ENCODE measurements at regions not wholly inside any gene's neighbourhood (a gene's known extent, or its start where the extent isn't known, plus 50 kb on each side); places are given as distances from the start of the nearest gene placed in this dataset.
"Not testable (repeated sequence)": the region's sequence is repeated elsewhere in the genome, so short reads cannot be mapped to it uniquely, and the experiment has no call there.

- H3K36me3 ChIP-seq: no peaks in the 10 kb centered on the region
- no peak overlapping the region for H3K4me3 ChIP-seq (ENCODE audit: low read depth, low read length)
- no peak overlapping the region for H3K27ac ChIP-seq
- no peak for TF ChIP-seq CTCF (IDR thresholded peaks at IDR 0.05; ENCODE audit: low read depth, low read length)
- no peaks in the 10 kb centered on the region for H3K27me3 ChIP-seq (ENCODE audit: insufficient read depth, low read depth, severe bottlenecking)
- H3K9me3 ChIP-seq (ENCODE audit: severe bottlenecking): no peaks in the 10 kb centered on the region
- DNase-seq: no peak
These were observed 88.6 kb upstream of the MYO10 start for GRCh38 chr5:17024686-17025180.

GRCh38 chr5:17031659-17032277, 95.7 kb upstream of the MYO10 start:
- not testable (repeated sequence) for H3K27ac ChIP-seq; H3K36me3 ChIP-seq; H3K4me3 ChIP-seq (ENCODE audit: low read depth, low read length); H3K27me3 ChIP-seq (ENCODE audit: insufficient read depth, low read depth, severe bottlenecking); DNase-seq; H3K9me3 ChIP-seq (ENCODE audit: severe bottlenecking)

GRCh38 chr5:17032314-17032985, 96.4 kb upstream of the MYO10 start:
- not testable (repeated sequence) for H3K9me3 ChIP-seq (ENCODE audit: severe bottlenecking); H3K36me3 ChIP-seq; DNase-seq; H3K4me3 ChIP-seq (ENCODE audit: low read depth, low read length); H3K27me3 ChIP-seq (ENCODE audit: insufficient read depth, low read depth, severe bottlenecking); H3K27ac ChIP-seq

- H3K27me3 ChIP-seq (ENCODE audit: insufficient read depth, low read depth, severe bottlenecking); H3K27ac ChIP-seq; H3K36me3 ChIP-seq; DNase-seq; H3K4me3 ChIP-seq (ENCODE audit: low read depth, low read length); H3K9me3 ChIP-seq (ENCODE audit: severe bottlenecking): not testable (repeated sequence)
These were observed 98.9 kb upstream of the MYO10 start for GRCh38 chr5:17034992-17035391.

GRCh38 chr5:17037751-17038150, 101.7 kb upstream of the MYO10 start:
- Histone ChIP-seq H3K4me3 (ENCODE audit: low read depth, low read length) (no peak overlapping the region), H3K27ac (no peak overlapping the region), H3K9me3 (ENCODE audit: severe bottlenecking) (peaks cover 4% of the 10 kb centered on the region), H3K36me3 (no peaks in the 10 kb centered on the region), H3K27me3 (ENCODE audit: insufficient read depth, low read depth, severe bottlenecking) (no peaks in the 10 kb centered on the region)
- no peak for DNase-seq
- no peak for TF ChIP-seq CTCF (IDR thresholded peaks at IDR 0.05; ENCODE audit: low read depth, low read length)

GRCh38 chr5:17039170-17039569, 103.1 kb upstream of the MYO10 start:
- H3K9me3 ChIP-seq (ENCODE audit: severe bottlenecking): peaks cover 4% of the 10 kb centered on the region
- no peak for TF ChIP-seq CTCF (IDR thresholded peaks at IDR 0.05; ENCODE audit: low read depth, low read length)
- no peaks in the 10 kb centered on the region for H3K27me3 ChIP-seq (ENCODE audit: insufficient read depth, low read depth, severe bottlenecking)
- H3K4me3 ChIP-seq (ENCODE audit: low read depth, low read length): no peak overlapping the region
- DNase-seq: no peak
- H3K36me3 ChIP-seq: no peaks in the 10 kb centered on the region
- no peak overlapping the region for H3K27ac ChIP-seq

GRCh38 chr5:17042041-17042440, 106.0 kb upstream of the MYO10 start:
- no peak for TF ChIP-seq CTCF (IDR thresholded peaks at IDR 0.05; ENCODE audit: low read depth, low read length)
- DNase-seq: peak; percentile 83
- Histone ChIP-seq H3K27me3 (ENCODE audit: insufficient read depth, low read depth, severe bottlenecking) (no peaks in the 10 kb centered on the region), H3K27ac (peak overlapping the region; percentile 75), H3K4me3 (ENCODE audit: low read depth, low read length) (no peak overlapping the region), H3K9me3 (ENCODE audit: severe bottlenecking) (peaks cover 4% of the 10 kb centered on the region), H3K36me3 (no peaks in the 10 kb centered on the region)

All from WERI-Rb-1 (cell line).